Mesothelial cell of epicardium (in vitro differentiated cells): ENCODE measurements at regions not wholly inside any gene's neighbourhood (a gene's known extent, or its start where the extent isn't known, plus 50 kb on each side); places are given as distances from the start of the nearest gene placed in this dataset.

ENCODE experiments used
- DNase-seq, 2 experiments: peaks; one replicate each; pipeline ENCODE4 v3.0.0; 2021; ENCODE audit warnings: low spot score in 2 of 2; ENCODE audit not compliant: unreplicated experiment in 2 of 2
- H3K27ac Mint-ChIP-seq: 2 replicates; pipeline ENCODE4 v1.8.0; 2021; ENCODE audit warnings: mixed read lengths
- H3K27me3 Mint-ChIP-seq: 2 replicates; pipeline ENCODE4 v1.8.0; 2021; ENCODE audit warnings: low read depth, mixed read lengths
- H3K36me3 Mint-ChIP-seq: 2 replicates; pipeline ENCODE4 v1.8.0; 2021; ENCODE audit warnings: mixed read lengths
- H3K4me1 Mint-ChIP-seq: 2 replicates; pipeline ENCODE4 v1.8.0; 2021; ENCODE audit warnings: mixed read lengths
- H3K4me3 Mint-ChIP-seq: 2 replicates; pipeline ENCODE4 v1.8.0; 2021; ENCODE audit warnings: mild to moderate bottlenecking, moderate library complexity, mixed read lengths
- H3K9me3 Mint-ChIP-seq: 2 replicates; pipeline ENCODE4 v1.8.0; 2021; ENCODE audit warnings: mixed read lengths
- TF ChIP-seq, protein P1 (sequence below): fragments of 200-600 bp; sonication (generic); IDR thresholded peaks from one replicate; pipeline ENCODE4 v1.5.0; 2021; ENCODE audit warnings: antibody characterized with exemption; ENCODE audit not compliant: unreplicated experiment

GRCh38 chr14:71262441-71262840 lies 355.2 kb downstream of the PCNX1 start:
- H3K4me1 Mint-ChIP-seq: peaks cover 13% of the 10 kb centered on the region
- H3K9me3 Mint-ChIP-seq: peaks cover 45% of the 10 kb centered on the region
- TF ChIP-seq, protein P1, sequence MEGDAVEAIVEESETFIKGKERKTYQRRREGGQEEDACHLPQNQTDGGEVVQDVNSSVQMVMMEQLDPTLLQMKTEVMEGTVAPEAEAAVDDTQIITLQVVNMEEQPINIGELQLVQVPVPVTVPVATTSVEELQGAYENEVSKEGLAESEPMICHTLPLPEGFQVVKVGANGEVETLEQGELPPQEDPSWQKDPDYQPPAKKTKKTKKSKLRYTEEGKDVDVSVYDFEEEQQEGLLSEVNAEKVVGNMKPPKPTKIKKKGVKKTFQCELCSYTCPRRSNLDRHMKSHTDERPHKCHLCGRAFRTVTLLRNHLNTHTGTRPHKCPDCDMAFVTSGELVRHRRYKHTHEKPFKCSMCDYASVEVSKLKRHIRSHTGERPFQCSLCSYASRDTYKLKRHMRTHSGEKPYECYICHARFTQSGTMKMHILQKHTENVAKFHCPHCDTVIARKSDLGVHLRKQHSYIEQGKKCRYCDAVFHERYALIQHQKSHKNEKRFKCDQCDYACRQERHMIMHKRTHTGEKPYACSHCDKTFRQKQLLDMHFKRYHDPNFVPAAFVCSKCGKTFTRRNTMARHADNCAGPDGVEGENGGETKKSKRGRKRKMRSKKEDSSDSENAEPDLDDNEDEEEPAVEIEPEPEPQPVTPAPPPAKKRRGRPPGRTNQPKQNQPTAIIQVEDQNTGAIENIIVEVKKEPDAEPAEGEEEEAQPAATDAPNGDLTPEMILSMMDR: no peak
- peak overlapping the region; percentile 29 for H3K27ac Mint-ChIP-seq
- H3K4me3 Mint-ChIP-seq: no peak overlapping the region
- no peaks in the 10 kb centered on the region for H3K27me3 Mint-ChIP-seq
- peaks cover 5% of the 10 kb centered on the region for H3K36me3 Mint-ChIP-seq
- no peak for DNase-seq

DNA sequence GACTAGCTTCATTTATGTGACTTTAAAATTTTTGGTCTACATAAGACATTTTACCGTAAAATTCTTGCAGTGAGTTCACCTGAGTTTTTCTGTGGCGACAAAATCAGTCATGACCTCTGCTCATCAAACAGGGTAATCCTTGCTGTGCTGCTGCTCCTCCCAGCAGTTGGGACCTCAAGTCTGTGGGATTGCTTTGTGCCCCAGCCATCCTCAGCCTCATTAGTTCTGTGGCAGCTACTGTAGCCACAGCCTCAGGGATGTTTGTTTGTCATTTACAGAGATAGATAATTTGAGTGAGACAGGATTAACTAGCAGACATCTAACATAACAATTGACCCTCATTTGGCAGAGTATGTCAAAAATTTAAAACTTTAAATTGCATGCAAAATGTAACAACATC lies 357.0 kb downstream of the PCNX1 start:
- Mint-ChIP-seq H3K4me1 (peaks cover 13% of the 10 kb centered on the region), H3K27ac (no peak overlapping the region)

DNA sequence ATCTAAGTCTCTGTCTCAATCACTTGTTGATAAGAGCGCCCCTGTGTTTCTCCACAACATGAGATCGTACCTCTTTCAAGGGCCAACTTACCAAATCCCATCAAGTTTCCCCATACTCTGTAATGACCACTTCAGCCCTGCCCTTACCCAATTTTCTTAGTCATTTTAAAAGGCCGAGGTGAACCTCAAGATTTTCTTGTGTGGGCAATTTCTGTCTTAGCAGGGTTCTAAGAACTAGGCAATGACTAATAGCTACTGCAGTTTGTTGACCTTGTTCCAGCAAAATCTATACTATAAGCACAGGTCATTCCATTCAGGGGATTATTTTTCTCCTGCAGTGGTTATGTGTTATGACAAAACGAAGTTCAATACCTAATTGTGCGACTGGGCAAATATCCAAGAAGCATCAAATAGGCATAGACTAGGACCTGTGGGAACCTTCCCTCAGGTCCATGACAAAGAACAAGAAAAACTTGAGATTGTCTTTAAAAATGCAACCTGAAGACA lies 359.8 kb downstream of the PCNX1 start:
- H3K9me3 Mint-ChIP-seq: peaks cover 32% of the 10 kb centered on the region
- no peaks in the 10 kb centered on the region for H3K27me3 Mint-ChIP-seq
- no peak overlapping the region for H3K27ac Mint-ChIP-seq
- H3K4me3 Mint-ChIP-seq: no peak overlapping the region
- peaks cover 2% of the 10 kb centered on the region for H3K36me3 Mint-ChIP-seq
- no peak for DNase-seq
- TF ChIP-seq, protein P1: no peak
- H3K4me1 Mint-ChIP-seq: peaks cover 9% of the 10 kb centered on the region

More for the DNA sequence above, 357.0 kb downstream of the PCNX1 start:
- Mint-ChIP-seq H3K4me3 (no peak overlapping the region), H3K27me3 (no peaks in the 10 kb centered on the region), H3K36me3 (peaks cover 5% of the 10 kb centered on the region), H3K9me3 (peaks cover 39% of the 10 kb centered on the region)
- TF ChIP-seq, protein P1: no peak
- DNase-seq: no peak

DNA sequence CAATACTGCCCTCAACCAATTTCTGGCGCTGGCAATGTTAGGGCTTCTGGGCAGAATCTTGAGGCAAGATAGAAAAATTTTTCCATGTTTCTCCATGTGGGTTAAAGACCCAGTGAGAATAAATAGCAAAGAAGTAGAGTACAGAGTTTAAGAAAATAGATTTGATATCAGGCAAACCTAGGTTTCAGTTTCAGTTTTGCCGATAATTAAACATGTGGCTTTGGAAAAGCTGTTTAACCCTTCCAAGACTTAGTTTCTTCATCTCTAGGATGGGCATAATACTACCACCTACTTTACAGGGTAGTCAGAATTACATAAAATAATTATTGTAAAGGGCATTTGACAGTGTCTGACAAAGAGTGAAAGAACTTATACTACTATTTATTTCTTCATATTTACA lies 360.4 kb downstream of the PCNX1 start:
- no peaks in the 10 kb centered on the region for H3K27me3 Mint-ChIP-seq
- peaks cover 3% of the 10 kb centered on the region for H3K4me1 Mint-ChIP-seq
- H3K9me3 Mint-ChIP-seq: peaks cover 32% of the 10 kb centered on the region
- H3K27ac Mint-ChIP-seq: no peak overlapping the region
- peaks cover 2% of the 10 kb centered on the region for H3K36me3 Mint-ChIP-seq
- TF ChIP-seq, protein P1: no peak
- no peak for DNase-seq
- H3K4me3 Mint-ChIP-seq: no peak overlapping the region

- TF ChIP-seq, protein P1: no peak
- no peak for DNase-seq
- Mint-ChIP-seq H3K9me3 (peaks cover 29% of the 10 kb centered on the region), H3K4me3 (no peak overlapping the region), H3K4me1 (no peaks in the 10 kb centered on the region), H3K27me3 (no peaks in the 10 kb centered on the region), H3K27ac (no peak overlapping the region), H3K36me3 (peaks cover 2% of the 10 kb centered on the region)
Measured at GRCh38 chr14:71270111-71270510, 362.9 kb downstream of the PCNX1 start.
